Neutrophil (primary cell): ENCODE measurements at regions not wholly inside any gene's neighbourhood (a gene's known extent, or its start where the extent isn't known, plus 50 kb on each side); places are given as distances from the start of the nearest gene placed in this dataset.

Experiments used
- H3K27ac ChIP-seq: fragments of 200-600 bp; sonication (generic); 2 replicates; pipeline ENCODE4 v1.5.1; 2016; ENCODE audit warnings: mild to moderate bottlenecking, moderate library complexity
- H3K27me3 ChIP-seq: fragments of 200-600 bp; sonication (generic); 2 replicates; pipeline ENCODE4 v1.6.0; 2016; ENCODE audit warnings: mild to moderate bottlenecking
- H3K36me3 ChIP-seq: fragments of 200-600 bp; sonication (generic); 2 replicates; pipeline ENCODE4 v1.5.1; 2017
- H3K4me1 ChIP-seq, 2 experiments: fragments of 200-600 bp in 1 of 2; sonication (generic) in 1 of 2; 1 replicate in 1 of 2; 2 replicates in 1 of 2; pipeline versions ENCODE4 v1.5.1 to v1.6.1; 2013 to 2016; ENCODE audit warnings: low read depth in 1 of 2, low read length in 1 of 2, mild to moderate bottlenecking in 1 of 2, moderate library complexity in 1 of 2; ENCODE audit not compliant: control insufficient read depth in 1 of 2, insufficient read depth in 1 of 2
- H3K4me3 ChIP-seq, 2 experiments: fragments of 200-600 bp in 1 of 2; sonication (generic) in 1 of 2; 1 replicate in 1 of 2; 2 replicates in 1 of 2; pipeline ENCODE4 v1.5.1; 2013 to 2016; ENCODE audit warnings: low read depth in 1 of 2, low read length in 1 of 2, mild to moderate bottlenecking in 1 of 2, moderate library complexity in 1 of 2
- H3K9me3 ChIP-seq: fragments of 200-600 bp; sonication (generic); 2 replicates; pipeline ENCODE4 v1.5.1; 2016
- TF ChIP-seq, protein P1 (sequence below): fragments of 200-600 bp; sonication (generic); IDR thresholded peaks from 2 replicates; pipeline ENCODE4 v1.5.1; 2016; ENCODE audit warnings: antibody characterized with exemption

GRCh38 chr2:5974477-5974876, 282.3 kb downstream of the SOX11 start:
- TF ChIP-seq, protein P1, sequence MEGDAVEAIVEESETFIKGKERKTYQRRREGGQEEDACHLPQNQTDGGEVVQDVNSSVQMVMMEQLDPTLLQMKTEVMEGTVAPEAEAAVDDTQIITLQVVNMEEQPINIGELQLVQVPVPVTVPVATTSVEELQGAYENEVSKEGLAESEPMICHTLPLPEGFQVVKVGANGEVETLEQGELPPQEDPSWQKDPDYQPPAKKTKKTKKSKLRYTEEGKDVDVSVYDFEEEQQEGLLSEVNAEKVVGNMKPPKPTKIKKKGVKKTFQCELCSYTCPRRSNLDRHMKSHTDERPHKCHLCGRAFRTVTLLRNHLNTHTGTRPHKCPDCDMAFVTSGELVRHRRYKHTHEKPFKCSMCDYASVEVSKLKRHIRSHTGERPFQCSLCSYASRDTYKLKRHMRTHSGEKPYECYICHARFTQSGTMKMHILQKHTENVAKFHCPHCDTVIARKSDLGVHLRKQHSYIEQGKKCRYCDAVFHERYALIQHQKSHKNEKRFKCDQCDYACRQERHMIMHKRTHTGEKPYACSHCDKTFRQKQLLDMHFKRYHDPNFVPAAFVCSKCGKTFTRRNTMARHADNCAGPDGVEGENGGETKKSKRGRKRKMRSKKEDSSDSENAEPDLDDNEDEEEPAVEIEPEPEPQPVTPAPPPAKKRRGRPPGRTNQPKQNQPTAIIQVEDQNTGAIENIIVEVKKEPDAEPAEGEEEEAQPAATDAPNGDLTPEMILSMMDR, result no peak
- Histone ChIP-seq H3K27ac (no peak overlapping the region), H3K27me3 (no peaks in the 10 kb centered on the region), H3K4me3 (no peak overlapping the region), H3K9me3 (no peaks in the 10 kb centered on the region), H3K4me1 (no peaks in the 10 kb centered on the region), H3K36me3 (no peaks in the 10 kb centered on the region)

DNA sequence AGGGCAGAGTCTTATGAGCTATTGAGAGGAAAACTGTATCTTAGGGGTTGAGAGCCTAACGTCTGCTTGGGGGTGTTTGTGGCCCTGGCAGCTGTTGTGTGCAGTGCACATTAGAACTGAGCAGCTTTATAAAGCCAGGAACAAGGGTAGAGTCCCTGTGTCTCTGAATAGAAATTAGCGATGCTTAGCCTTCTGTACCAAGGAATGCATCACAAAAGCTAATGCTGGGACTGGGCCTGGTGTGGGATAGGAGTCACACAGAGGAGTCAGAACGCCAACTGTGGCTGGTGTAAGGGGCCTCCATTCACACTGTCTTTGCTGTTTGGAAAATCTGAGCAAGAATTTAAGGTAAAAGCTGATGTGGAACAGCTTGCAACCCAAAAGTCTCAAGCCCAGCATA, 283.2 kb downstream of the SOX11 start:
- Histone ChIP-seq H3K4me1 (no peaks in the 10 kb centered on the region), H3K27me3 (no peaks in the 10 kb centered on the region), H3K4me3 (no peak overlapping the region), H3K36me3 (no peaks in the 10 kb centered on the region), H3K27ac (no peak overlapping the region), H3K9me3 (no peaks in the 10 kb centered on the region)
- TF ChIP-seq, protein P1, result no peak

DNA sequence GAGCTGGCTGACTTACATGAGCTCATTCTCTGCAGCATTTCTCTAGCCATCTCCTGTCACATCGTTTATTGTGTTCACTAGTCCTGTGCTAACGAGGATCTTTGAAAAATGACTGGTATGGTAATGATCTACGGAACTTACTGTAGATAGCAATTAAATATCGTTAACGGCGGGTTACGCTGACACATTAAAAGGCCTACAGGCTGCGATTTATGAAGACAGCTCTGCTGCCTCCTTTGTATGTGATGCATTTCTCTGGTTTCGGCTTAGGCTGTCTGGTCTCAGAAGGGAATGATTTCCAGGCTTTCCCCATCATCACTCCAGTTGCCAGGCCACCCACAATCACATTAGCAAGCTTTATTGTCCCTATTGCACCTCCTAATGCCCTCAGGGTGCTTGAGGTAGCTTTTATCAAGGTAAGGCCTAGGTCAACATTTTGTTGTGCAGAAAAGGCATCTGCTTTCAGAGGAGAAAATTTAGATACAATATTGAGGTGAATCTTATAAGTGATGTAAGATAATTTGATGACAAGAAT, 284.4 kb downstream of the SOX11 start:
- Histone ChIP-seq H3K4me3 (no peak overlapping the region), H3K27ac (no peak overlapping the region), H3K4me1 (no peaks in the 10 kb centered on the region), H3K27me3 (peaks cover 4% of the 10 kb centered on the region), H3K36me3 (no peaks in the 10 kb centered on the region), H3K9me3 (no peaks in the 10 kb centered on the region)
- TF ChIP-seq, protein P1, result no peak

DNA sequence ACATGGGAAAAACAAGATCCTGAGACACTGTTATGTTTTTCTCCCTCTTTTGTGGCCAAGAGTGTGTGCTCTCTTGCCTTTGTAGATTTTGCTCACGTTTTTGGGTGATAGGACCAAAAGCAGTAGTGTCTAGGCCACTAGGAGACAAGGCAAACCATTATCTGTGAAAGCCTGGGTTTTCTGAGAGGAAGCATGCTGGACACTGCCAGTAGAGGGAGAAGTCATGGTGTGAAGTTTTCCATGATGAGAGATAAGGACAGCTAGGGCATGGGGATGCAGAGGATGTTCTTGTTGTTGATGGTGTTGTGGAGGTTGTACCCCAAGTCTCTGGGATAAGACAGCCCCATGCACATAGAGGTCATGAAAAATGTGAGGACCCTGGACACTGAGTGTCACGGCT, 285.3 kb downstream of the SOX11 start:
- no peaks in the 10 kb centered on the region for H3K36me3 ChIP-seq
- no peaks in the 10 kb centered on the region for H3K4me1 ChIP-seq
- TF ChIP-seq, protein P1, result no peak
- no peaks in the 10 kb centered on the region for H3K9me3 ChIP-seq
- H3K4me3 ChIP-seq, result no peak overlapping the region
- H3K27me3 ChIP-seq, result peaks cover 11% of the 10 kb centered on the region
- H3K27ac ChIP-seq, result no peak overlapping the region

DNA sequence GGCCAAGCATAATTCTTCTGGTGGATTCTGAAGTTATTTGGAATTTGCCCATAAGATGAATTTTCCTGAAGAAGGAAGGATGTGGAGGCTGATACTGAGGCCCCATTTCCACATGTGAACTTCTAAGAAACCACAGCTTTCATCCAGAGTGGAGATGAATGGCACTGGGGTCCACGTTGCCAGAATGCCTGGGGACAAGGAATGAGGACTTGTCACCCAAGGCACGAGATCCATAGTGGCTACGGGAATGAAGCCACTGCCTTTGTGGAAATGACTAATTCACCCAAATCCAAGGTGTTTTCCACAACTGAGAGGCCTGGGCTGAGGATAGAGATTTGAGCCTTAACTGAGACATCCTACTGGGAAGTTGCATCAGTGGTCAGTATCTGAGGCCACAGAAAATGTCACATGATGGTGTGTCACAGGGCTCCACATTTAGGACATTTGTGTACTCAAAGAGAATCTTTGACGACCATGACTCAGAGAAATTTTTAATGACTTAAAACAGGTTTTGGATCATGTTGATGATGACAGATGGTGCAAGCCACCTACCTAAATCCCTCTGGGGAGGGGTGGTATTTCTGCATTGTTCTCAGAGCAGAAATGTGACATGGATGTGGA, 286.1 kb downstream of the SOX11 start:
- Histone ChIP-seq H3K27me3 (peaks cover 11% of the 10 kb centered on the region), H3K27ac (no peak overlapping the region), H3K36me3 (no peaks in the 10 kb centered on the region), H3K4me1 (no peaks in the 10 kb centered on the region), H3K9me3 (no peaks in the 10 kb centered on the region), H3K4me3 (no peak overlapping the region)
- TF ChIP-seq, protein P1, result no peak
